SK-N-SH (cell line): ENCODE measurements at regions not wholly inside any gene's neighbourhood (a gene's known extent, or its start where the extent isn't known, plus 50 kb on each side); places are given as distances from the start of the nearest gene placed in this dataset.

Source experiments
- CTCF ChIA-PET: fragments of 300-600, 350-600 bp; formaldehyde crosslinking; extraction: SDS; loops from one replicate; lab custom pipeline; 2021; lab: Yijun Ruan, JAX
- POLR2A ChIA-PET: fragments of 350-600 bp; sonication (Branson Sonifier 250); formaldehyde crosslinking; extraction: SDS; loops from one replicate; lab custom pipeline; 2020; ENCODE audit warnings: antibody characterized with exemption, inconsistent platforms; lab: Yijun Ruan, JAX
- DNase-seq: peaks from one replicate; pipeline ENCODE4 v3.0.0; 2012
- H2AFZ ChIP-seq: fragments of 200-600 bp; sonication (generic); 2 replicates; pipeline ENCODE4 v1.8.1; 2016; ENCODE audit warnings: antibody characterized with exemption, mild to moderate bottlenecking, low read depth
- H3F3A ChIP-seq: fragments of 200-600 bp; sonication (generic); replicated peaks from 2 replicates; pipeline ENCODE3; 2016; ENCODE audit warnings: antibody characterized with exemption, mild to moderate bottlenecking; ENCODE audit not compliant: insufficient read depth
- H3K27ac ChIP-seq, 2 experiments: fragments of 200-500 bp in 1 of 2; fragments of 200-600 bp in 1 of 2; sonication (Bioruptor generic) in 1 of 2; sonication (generic), shearing (Covaris generic) in 1 of 2; 2 replicates each; pipeline versions ENCODE4 v1.5.1 to v1.6.1; 2014 to 2016; ENCODE audit warnings: low read depth in 2 of 2, inconsistent platforms in 1 of 2, low read length in 1 of 2, mild to moderate bottlenecking in 1 of 2, mixed read lengths in 1 of 2
- H3K27me3 ChIP-seq: fragments of 200-600 bp; sonication (generic), shearing (Covaris generic); 2 replicates; pipeline ENCODE4 v1.6.1; 2016; ENCODE audit warnings: mixed run types; ENCODE audit not compliant: insufficient read depth
- H3K36me3 ChIP-seq, 2 experiments: fragments of 200-500 bp in 1 of 2; fragments of 200-600 bp in 1 of 2; sonication (Bioruptor generic) in 1 of 2; sonication (generic) in 1 of 2; replicated peaks in 1 of 2; 2 replicates each; pipeline versions ENCODE3 to v1.5.1; 2014 to 2016; ENCODE audit warnings: low read length in 1 of 2, mild to moderate bottlenecking in 1 of 2; ENCODE audit not compliant: insufficient read depth in 2 of 2, control insufficient read depth in 1 of 2
- H3K4me1 ChIP-seq, 2 experiments: fragments of 200-500 bp in 1 of 2; fragments of 200-600 bp in 1 of 2; sonication (Bioruptor generic) in 1 of 2; sonication (generic), shearing (Covaris generic) in 1 of 2; 2 replicates each; pipeline versions ENCODE4 v1.5.1 to v1.6.1; 2014 to 2016; ENCODE audit warnings: low read depth in 1 of 2, low read length in 1 of 2, mixed run types in 1 of 2; ENCODE audit not compliant: insufficient read depth in 2 of 2, control insufficient read depth in 1 of 2
- H3K4me2 ChIP-seq: fragments of 200-600 bp; sonication (generic), shearing (Covaris generic); 2 replicates; pipeline ENCODE4 v1.6.1; 2017; ENCODE audit warnings: mixed run types
- H3K4me3 ChIP-seq, 2 experiments: fragments of 200-500 bp in 1 of 2; fragments of 200-600 bp in 1 of 2; sonication (Bioruptor generic) in 1 of 2; sonication (generic), shearing (Covaris generic) in 1 of 2; 2 replicates each; pipeline versions ENCODE4 v1.5.1 to v1.8.1; 2014 to 2016; ENCODE audit warnings: low read depth in 2 of 2, inconsistent platforms in 1 of 2, low read length in 1 of 2, mild to moderate bottlenecking in 1 of 2, mixed read lengths in 1 of 2, moderate library complexity in 1 of 2
- H3K79me2 ChIP-seq: fragments of 200-600 bp; sonication (generic); 2 replicates; pipeline ENCODE4 v1.8.1; 2017; ENCODE audit warnings: mild to moderate bottlenecking; ENCODE audit not compliant: insufficient read depth
- H3K9ac ChIP-seq: fragments of 200-600 bp; sonication (generic); 2 replicates; pipeline ENCODE4 v1.6.1; 2017; ENCODE audit warnings: mixed run types
- H3K9me2 ChIP-seq: fragments of 200-600 bp; sonication (generic); 2 replicates; pipeline ENCODE4 v1.6.1; 2017; ENCODE audit warnings: mixed run types
- H3K9me3 ChIP-seq: fragments of 200-600 bp; sonication (generic); 2 replicates; pipeline ENCODE4 v1.6.1; 2017; ENCODE audit warnings: mixed run types, mild to moderate bottlenecking, moderate library complexity
- H4K20me1 ChIP-seq: fragments of 200-600 bp; sonication (generic); 2 replicates; pipeline ENCODE4 v1.6.1; 2017; ENCODE audit warnings: mild to moderate bottlenecking, mixed run types; ENCODE audit not compliant: insufficient read depth
- CHD2 ChIP-seq: fragments of 150-350 bp; IDR thresholded peaks from 2 replicates; pipeline ENCODE4 v1.6.1; 2018; ENCODE audit warnings: low read length; ENCODE audit not compliant: partially characterized antibody
- ELF1 ChIP-seq: IDR thresholded peaks from 2 replicates; pipeline ENCODE4 v1.4.0; 2012
- EP300 ChIP-seq, 2 experiments: IDR thresholded peaks; 2 replicates each; pipeline versions ENCODE4 v1.4.0 to v1.6.1; 2012; ENCODE audit warnings: borderline replicate concordance in 1 of 2, low read depth in 1 of 2, low read length in 1 of 2
- FOXJ3 ChIP-seq: sonication (generic); formaldehyde crosslinking; IDR thresholded peaks from 2 replicates; pipeline ENCODE4 v1.5.1; 2020; ENCODE audit warnings: mild to moderate bottlenecking, missing genetic modification reagents
- FOXM1 ChIP-seq: IDR thresholded peaks from 2 replicates; pipeline ENCODE4 v1.4.0; 2012; ENCODE audit warnings: low read depth, mild to moderate bottlenecking
- GATA2 ChIP-seq: sonication (generic); formaldehyde crosslinking; IDR thresholded peaks from 2 replicates; pipeline ENCODE4 v1.5.0; 2020; ENCODE audit warnings: mild to moderate bottlenecking, missing genetic modification reagents
- JUND ChIP-seq: IDR thresholded peaks from 2 replicates; pipeline ENCODE4 v1.4.0; 2012
- MAX ChIP-seq: IDR thresholded peaks from 2 replicates; pipeline ENCODE4 v1.4.0; 2012; ENCODE audit warnings: low read depth
- MEF2A ChIP-seq: IDR thresholded peaks from 2 replicates; pipeline ENCODE4 v1.4.0; 2012; ENCODE audit warnings: low read depth, borderline replicate concordance
- NRF1 ChIP-seq: IDR thresholded peaks from 2 replicates; pipeline ENCODE4 v1.6.1; 2012; ENCODE audit warnings: low read depth, mild to moderate bottlenecking, low read length
- RAD21 ChIP-seq: IDR thresholded peaks from 2 replicates; pipeline ENCODE4 v1.6.1; 2012; ENCODE audit warnings: mild to moderate bottlenecking, low read length
- REST ChIP-seq: IDR thresholded peaks from 2 replicates; pipeline ENCODE4 v1.6.1; 2012; ENCODE audit warnings: mild to moderate bottlenecking, low read depth, low read length, moderate library complexity
- SIN3A ChIP-seq: IDR thresholded peaks from 2 replicates; pipeline ENCODE4 v1.6.1; 2012; ENCODE audit warnings: low read depth, mild to moderate bottlenecking, low read length, moderate library complexity, borderline replicate concordance
- SMC3 ChIP-seq: IDR thresholded peaks from 2 replicates; pipeline ENCODE4 v1.6.1; 2012; ENCODE audit warnings: low read depth, low read length, improper control_type of control experiment
- TCF12 ChIP-seq: IDR thresholded peaks from 2 replicates; pipeline ENCODE4 v1.4.0; 2012
- USF2 ChIP-seq: fragments of 150-350 bp; IDR thresholded peaks from 2 replicates; pipeline ENCODE4 v1.6.1; 2017; ENCODE audit warnings: antibody characterized with exemption, low read length, low read depth, borderline replicate concordance
- ZBTB33 ChIP-seq: IDR thresholded peaks from 2 replicates; pipeline ENCODE4 v1.4.0; 2012; ENCODE audit warnings: low read depth, borderline replicate concordance
- WGBS: methylation state at CpG from one replicate; pipeline ENCODE4 v1.1.6; 2017; ENCODE audit warnings: low lambda C conversion rate; 5-methylcytosine and 5-hydroxymethylcytosine counted together

- TF ChIP-seq SMC3, result no peak
- TF ChIP-seq USF2, result no peak
- no peak for TF ChIP-seq SIN3A
- no peak for TF ChIP-seq MAX
- TF ChIP-seq NRF1, result no peak
- peak; percentile 67 for TF ChIP-seq CHD2
- TF ChIP-seq JUND, result no peak
- peak; percentile 52; the same call in 1 of the 2 replicates for TF ChIP-seq FOXJ3 (CRISPR knock-in tag)
These were observed 571.8 kb downstream of the CCSER2 start (continued) for GRCh38 chr10:84900141-84900540.

- 26% methylated on average over 3 of the region's 3 CpGs for WGBS
- Histone ChIP-seq H3K9me2 (no peaks in the 10 kb centered on the region), H4K20me1 (no peaks in the 10 kb centered on the region), H3K36me3 (no peaks in the 10 kb centered on the region), H3K79me2 (no peaks in the 10 kb centered on the region), H2AFZ (no peak overlapping the region), H3K9me3 (no peaks in the 10 kb centered on the region), H3K27me3 (no peaks in the 10 kb centered on the region), H3F3A (no peaks in the 10 kb centered on the region), H3K4me3 (no peak overlapping the region), H3K4me1 (peaks cover 0 to 18% of the 10 kb centered on the region in 2 experiments; a peak in 1 of 4 replicates), H3K27ac (no peak overlapping the region), H3K4me2 (no peak overlapping the region), H3K9ac (no peak overlapping the region)
- CTCF ChIA-PET, result interaction anchor here (1.2 to 1.5 kb wide), 2 partner anchors 56 to 113 kb away, joined by 3 read pairs; no protein-coding TSS in a partner anchor
- TF ChIP-seq MAX, result no peak
- TF ChIP-seq FOXM1, result no peak
- no peak for TF ChIP-seq SMC3
- TF ChIP-seq NRF1, result no peak
- POLR2A ChIA-PET, result no interaction called here
- no peak for DNase-seq
These were observed 573.5 kb downstream of the CCSER2 start for GRCh38 chr10:84901885-84902284.

- Histone ChIP-seq H3K27me3 (no peaks in the 10 kb centered on the region), H3K36me3 (no peaks in the 10 kb centered on the region), H3K79me2 (no peaks in the 10 kb centered on the region), H4K20me1 (no peaks in the 10 kb centered on the region), H3K4me3 (no peak overlapping the region), H3K4me1 (peaks cover 0 to 18% of the 10 kb centered on the region in 2 experiments; a peak in 1 of 4 replicates), H3K27ac (no peak overlapping the region), H3K9ac (no peak overlapping the region), H3K9me3 (no peaks in the 10 kb centered on the region), H3K9me2 (no peaks in the 10 kb centered on the region), H2AFZ (no peak overlapping the region), H3F3A (no peaks in the 10 kb centered on the region), H3K4me2 (no peak overlapping the region)
- ChIA-PET CTCF (interaction anchor here (0.7 to 1.5 kb wide), 4 partner anchors 11 to 114 kb away, joined by 3 to 5 read pairs (median 3); no protein-coding TSS in a partner anchor), POLR2A (no interaction called here)
- DNase-seq, result peak; percentile 14
- 16% methylated on average over 3 of the region's 3 CpGs for WGBS
- TF ChIP-seq FOXJ3 (CRISPR knock-in tag) (no peak), USF2 (no peak), ELF1 (no peak), JUND (no peak), REST (no peak), GATA2 (CRISPR knock-in tag) (peak; percentile 53; the same call in 1 of the 2 replicates), ZBTB33 (no peak), EP300 (IDR thresholded peaks at IDR 0.05; ENCODE audit: borderline replicate concordance in 1 of 2, low read depth in 1 of 2, low read length in 1 of 2) (peak in 1 of 2 experiments; percentile 28; a peak in 1 of 4 replicates), TCF12 (no peak), RAD21 (no peak), MEF2A (no peak), MAX (no peak)
These were observed 574.2 kb downstream of the CCSER2 start for GRCh38 chr10:84902553-84902952.
